MG63 (cell line): ENCODE measurements at regions not wholly inside any gene's neighbourhood (a gene's known extent, or its start where the extent isn't known, plus 50 kb on each side); places are given as distances from the start of the nearest gene placed in this dataset.

Experiments used
- DNase-seq: peaks from one replicate; pipeline ENCODE4 v3.0.0-alpha.2; 2020
- H3K27me3 ChIP-seq: fragments of 250-450 bp; sonication (Bioruptor Pico); 2 replicates; pipeline ENCODE4 v1.5.1; 2020; ENCODE audit warnings: mild to moderate bottlenecking, moderate library complexity
- H3K36me3 ChIP-seq: fragments of 250-450 bp; sonication (Bioruptor Pico); 2 replicates; pipeline ENCODE4 v1.5.1; 2020; ENCODE audit warnings: mild to moderate bottlenecking, moderate library complexity
- H3K4me3 ChIP-seq: fragments of 250-450 bp; sonication (Bioruptor Pico); 2 replicates; pipeline ENCODE4 v1.5.1; 2020; ENCODE audit warnings: mild to moderate bottlenecking, moderate library complexity
- H3K9me3 ChIP-seq: fragments of 250-450 bp; sonication (Bioruptor Pico); 2 replicates; pipeline ENCODE4 v1.5.1; 2020; ENCODE audit warnings: mild to moderate bottlenecking, moderate library complexity

DNA sequence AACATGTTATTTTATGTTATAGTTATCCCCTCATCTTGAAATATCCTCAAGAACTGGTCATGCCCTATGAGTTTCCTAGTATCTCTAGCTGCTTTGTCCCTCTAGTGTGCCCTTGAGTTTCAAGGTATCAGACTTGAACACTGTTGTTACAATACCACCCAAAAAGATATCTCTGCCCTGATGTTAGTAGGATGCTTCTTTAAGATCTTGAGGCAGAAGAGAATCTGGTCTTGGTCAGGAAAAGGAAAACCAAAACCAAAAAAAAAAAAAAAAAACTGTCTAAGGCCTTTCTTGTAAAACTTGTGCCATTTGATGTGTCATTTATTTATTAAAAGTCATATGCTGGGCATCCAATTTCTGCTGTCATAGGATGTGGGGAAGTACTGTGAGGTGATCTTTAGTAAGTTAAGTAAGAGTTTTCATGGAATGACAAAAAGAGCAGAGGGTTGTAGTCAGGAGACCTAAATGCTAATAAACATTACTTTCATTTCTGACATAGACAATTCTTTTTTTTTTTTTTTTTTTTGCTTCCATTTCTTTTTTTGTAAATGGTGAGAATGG is 229.7 kb downstream of the NECTIN3 start:
- H3K4me3 ChIP-seq: no peak overlapping the region
- H3K27me3 ChIP-seq: no peaks in the 10 kb centered on the region
- no peak for DNase-seq
- H3K9me3 ChIP-seq: no peaks in the 10 kb centered on the region
- H3K36me3 ChIP-seq: no peaks in the 10 kb centered on the region

- H3K36me3 ChIP-seq: no peaks in the 10 kb centered on the region
- no peak overlapping the region for H3K4me3 ChIP-seq
- H3K9me3 ChIP-seq: no peaks in the 10 kb centered on the region
- H3K27me3 ChIP-seq: no peaks in the 10 kb centered on the region
- DNase-seq: no peak
Observed at GRCh38 chr3:111302063-111302462, 230.4 kb downstream of the NECTIN3 start.

DNA sequence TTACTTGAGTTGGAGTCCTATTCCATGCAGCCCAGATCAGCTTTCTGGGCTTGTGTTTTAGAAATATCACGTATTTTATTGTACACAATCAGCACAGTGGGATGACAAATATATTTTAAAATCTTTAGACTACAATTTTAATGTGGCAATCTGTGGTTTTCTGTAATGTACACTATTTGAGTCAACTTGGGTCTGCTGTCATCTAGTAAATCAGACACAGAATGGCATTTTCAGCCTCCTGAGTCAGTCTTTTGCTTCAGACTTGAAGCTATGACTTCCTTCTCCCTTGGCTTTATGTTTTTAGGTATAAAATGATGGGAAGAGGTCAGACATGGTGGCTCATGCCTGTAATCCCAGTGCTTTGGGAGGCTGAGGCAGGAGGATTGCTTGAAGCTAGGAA is 232.1 kb downstream of the NECTIN3 start:
- H3K4me3 ChIP-seq: no peak overlapping the region
- no peaks in the 10 kb centered on the region for H3K27me3 ChIP-seq
- H3K36me3 ChIP-seq: no peaks in the 10 kb centered on the region
- DNase-seq: no peak
- H3K9me3 ChIP-seq: no peaks in the 10 kb centered on the region

DNA sequence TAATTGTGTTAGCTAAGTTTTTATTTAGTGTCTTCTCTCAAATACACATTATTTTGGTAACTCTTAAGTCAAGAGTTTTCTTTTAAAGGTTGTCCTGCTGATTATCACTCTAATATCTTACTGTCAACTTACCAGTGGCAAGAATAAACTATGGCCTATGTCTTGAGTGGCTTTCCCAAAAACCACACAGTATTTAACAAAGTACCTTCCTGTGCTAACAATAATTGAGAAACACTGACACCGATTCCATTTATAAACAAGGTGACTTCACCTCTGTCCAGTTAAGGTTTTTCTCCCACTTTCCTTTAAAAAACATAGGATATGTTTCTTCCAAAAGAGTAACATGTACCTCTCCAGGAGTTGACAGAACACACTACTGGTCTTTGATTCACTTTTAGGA is 234.3 kb upstream of the CD96 start:
- DNase-seq: no peak
- H3K27me3 ChIP-seq: no peaks in the 10 kb centered on the region
- H3K4me3 ChIP-seq: no peak overlapping the region
- H3K9me3 ChIP-seq: no peaks in the 10 kb centered on the region
- no peaks in the 10 kb centered on the region for H3K36me3 ChIP-seq

DNA sequence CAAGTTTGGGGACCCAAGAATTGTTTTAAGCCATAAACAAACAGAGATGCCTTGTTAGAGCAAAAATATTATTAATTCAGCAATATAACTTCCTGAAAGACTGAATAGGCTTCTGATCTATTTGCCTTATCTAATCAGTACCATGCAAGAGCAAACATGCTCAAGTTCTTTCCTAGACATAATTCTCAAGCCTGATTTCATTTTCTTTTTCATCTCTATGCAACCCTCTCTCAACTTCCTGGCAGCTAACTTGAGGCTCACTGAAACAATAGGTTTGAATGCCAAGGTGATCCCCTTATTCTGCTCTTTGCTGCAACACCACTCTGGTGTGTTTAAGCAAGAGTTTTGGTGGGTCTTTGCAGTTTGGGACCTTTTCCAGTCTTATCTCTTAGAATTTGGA is 230.9 kb upstream of the CD96 start:
- Histone ChIP-seq H3K4me3 (no peak overlapping the region), H3K9me3 (no peaks in the 10 kb centered on the region), H3K36me3 (no peaks in the 10 kb centered on the region), H3K27me3 (no peaks in the 10 kb centered on the region)
- DNase-seq: no peak

DNA sequence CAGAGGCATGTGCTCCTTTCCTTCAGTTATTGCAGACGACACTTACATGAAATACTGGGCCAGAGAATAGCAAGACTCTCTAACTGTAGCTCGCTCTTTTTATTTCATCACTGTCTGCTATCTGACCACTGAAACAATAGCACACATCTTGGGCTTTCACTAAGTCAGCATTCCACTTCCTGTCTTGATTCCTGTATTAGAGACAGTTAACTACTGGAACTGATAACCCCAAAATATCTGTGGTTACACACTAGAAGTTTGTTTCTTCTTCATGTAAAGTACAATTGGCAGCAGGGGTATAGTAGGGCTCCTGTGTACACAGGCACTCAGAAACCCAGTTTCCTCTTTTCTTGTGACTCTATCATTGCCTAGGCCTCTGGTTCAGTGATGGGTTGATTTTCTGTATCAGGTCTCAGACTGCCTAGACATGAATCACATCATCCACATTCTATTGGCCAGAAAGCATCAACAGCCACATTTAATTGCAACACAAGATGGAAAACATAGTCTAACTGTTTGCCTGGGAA is 230.2 kb upstream of the CD96 start:
- Histone ChIP-seq H3K36me3 (no peaks in the 10 kb centered on the region), H3K27me3 (no peaks in the 10 kb centered on the region), H3K9me3 (no peaks in the 10 kb centered on the region), H3K4me3 (no peak overlapping the region)
- no peak for DNase-seq

DNA sequence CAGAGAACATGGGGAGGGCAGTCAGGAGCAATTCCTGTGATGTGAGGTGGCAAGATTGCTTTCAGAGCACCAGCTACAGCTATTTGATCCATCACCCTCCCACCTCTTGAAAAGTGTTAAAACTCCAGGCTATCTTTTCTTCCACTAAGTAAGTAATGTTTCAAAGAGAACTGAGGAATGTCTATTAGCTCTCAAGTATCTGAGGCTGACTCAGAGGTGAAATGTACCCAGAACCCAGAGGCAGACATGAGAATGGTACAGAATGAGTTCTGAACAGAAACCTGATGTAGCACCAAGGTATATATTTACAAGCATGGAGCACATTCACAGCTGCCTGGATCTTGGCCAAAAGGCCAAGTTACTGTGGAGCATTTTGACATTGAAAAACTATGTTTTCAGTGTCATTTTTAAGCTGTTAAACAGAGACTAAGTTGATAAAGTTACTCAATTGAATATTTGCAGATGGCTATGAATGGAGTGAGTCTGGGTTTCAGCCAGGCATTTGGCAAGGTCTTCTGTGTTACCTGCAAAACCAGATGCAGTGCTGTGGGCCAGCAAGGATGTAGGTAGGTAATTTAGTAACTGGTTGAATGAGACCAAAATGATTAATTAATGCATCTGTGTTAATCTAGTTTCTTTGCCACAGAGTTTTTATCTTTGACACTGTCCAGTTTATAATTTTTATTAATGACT is 227.7 kb upstream of the CD96 start:
- H3K36me3 ChIP-seq: no peaks in the 10 kb centered on the region
- no peak for DNase-seq
- no peak overlapping the region for H3K4me3 ChIP-seq
- H3K9me3 ChIP-seq: no peaks in the 10 kb centered on the region
- no peaks in the 10 kb centered on the region for H3K27me3 ChIP-seq

GRCh38 chr3:111314898-111315297 is 227.1 kb upstream of the CD96 start:
- Histone ChIP-seq H3K36me3 (no peaks in the 10 kb centered on the region), H3K4me3 (no peak overlapping the region), H3K27me3 (no peaks in the 10 kb centered on the region), H3K9me3 (no peaks in the 10 kb centered on the region)
- DNase-seq: no peak

DNA sequence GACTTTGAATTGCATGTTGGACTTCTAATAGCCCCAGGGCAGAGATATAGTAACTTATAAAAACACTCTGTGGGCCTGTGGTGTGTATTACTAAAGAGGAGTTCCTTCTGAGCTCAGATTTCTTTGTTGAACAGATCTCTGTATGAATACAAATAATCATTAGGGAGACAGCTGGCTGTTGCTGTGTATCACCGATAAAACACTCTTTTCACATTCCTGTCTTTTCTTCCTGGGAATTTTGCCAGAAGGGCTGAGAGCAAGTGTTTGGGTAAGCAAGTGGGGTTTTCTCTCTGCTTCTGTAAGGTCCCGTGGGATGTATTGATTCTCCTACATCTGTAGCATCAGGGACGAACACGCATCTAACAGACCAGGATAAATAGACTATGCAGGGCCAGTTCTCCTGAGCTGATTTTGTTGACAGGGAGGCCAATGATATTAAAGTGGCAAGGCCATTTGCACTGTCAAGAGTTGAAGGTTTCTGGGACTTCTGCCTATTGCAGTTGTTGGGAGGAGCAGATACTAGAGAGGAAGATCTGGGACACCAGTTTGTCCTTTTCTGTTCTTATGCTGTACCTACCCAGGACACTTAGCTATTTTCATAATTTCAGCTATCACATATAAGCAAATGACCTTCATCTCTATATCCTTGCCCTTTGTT is 225.9 kb upstream of the CD96 start:
- no peaks in the 10 kb centered on the region for H3K36me3 ChIP-seq
- H3K27me3 ChIP-seq: no peaks in the 10 kb centered on the region
- DNase-seq: no peak
- no peak overlapping the region for H3K4me3 ChIP-seq
- no peaks in the 10 kb centered on the region for H3K9me3 ChIP-seq

DNA sequence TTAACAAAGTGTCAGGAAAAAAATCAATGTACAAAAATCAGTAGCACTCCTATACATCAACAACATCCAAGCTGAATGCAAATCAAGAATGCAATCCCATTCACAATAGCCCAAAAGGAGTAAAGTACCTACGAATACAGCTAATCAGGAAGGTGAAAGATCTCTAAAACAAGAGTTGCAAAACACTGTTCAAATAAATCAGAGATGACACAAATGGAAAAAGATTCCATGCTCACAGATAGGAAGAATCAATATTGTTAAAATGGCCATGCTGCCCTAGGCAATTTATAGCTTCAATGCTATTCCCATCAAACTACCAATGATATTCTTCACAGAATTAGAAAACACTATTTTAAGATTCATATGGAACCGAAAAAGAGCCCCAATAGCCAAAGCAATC is 223.7 kb upstream of the CD96 start:
- Histone ChIP-seq H3K9me3 (no peaks in the 10 kb centered on the region), H3K4me3 (no peak overlapping the region), H3K36me3 (no peaks in the 10 kb centered on the region), H3K27me3 (no peaks in the 10 kb centered on the region)
- DNase-seq: no peak

DNA sequence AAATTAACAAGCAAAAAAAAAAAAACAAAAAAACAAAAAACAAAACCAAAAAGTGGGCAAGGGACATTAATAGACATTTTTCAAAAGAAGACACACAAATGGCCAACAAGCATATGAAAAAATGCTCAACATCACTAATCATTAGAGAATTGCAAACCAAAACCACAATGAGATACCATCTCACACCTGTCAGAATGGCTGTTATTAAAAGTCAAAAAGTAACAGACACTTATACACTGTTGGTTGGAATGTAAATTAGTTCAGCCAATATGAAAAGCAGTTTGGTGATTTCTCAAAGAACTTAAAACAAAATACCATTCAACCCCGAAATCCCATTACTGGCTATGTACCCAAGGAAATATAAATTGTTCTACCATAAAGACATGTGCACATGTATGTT is 222.4 kb upstream of the CD96 start:
- Histone ChIP-seq H3K27me3 (no peaks in the 10 kb centered on the region), H3K36me3 (no peaks in the 10 kb centered on the region), H3K4me3 (no peak overlapping the region), H3K9me3 (no peaks in the 10 kb centered on the region)
- DNase-seq: no peak

DNA sequence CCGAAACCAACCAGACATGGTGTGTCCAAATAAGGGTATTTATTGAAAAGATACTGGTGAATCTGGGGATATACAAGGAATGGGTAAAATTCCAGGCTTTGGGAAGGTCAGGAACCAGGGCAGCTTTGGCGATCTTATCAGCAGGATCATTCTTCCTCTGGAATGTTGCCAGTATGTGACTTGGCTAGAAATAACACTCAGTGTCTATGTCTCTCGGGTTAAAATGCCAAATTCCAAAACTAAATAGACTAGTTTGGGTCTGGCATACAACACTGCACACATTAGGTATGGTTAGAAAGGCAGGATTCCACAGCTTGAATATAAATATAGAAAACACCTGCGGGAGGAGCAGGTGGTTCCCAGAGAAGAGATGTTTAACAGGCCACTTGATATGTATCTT is 220.2 kb upstream of the CD96 start:
- Histone ChIP-seq H3K36me3 (no peaks in the 10 kb centered on the region), H3K9me3 (no peaks in the 10 kb centered on the region), H3K27me3 (no peaks in the 10 kb centered on the region), H3K4me3 (no peak overlapping the region)
- no peak for DNase-seq

DNA sequence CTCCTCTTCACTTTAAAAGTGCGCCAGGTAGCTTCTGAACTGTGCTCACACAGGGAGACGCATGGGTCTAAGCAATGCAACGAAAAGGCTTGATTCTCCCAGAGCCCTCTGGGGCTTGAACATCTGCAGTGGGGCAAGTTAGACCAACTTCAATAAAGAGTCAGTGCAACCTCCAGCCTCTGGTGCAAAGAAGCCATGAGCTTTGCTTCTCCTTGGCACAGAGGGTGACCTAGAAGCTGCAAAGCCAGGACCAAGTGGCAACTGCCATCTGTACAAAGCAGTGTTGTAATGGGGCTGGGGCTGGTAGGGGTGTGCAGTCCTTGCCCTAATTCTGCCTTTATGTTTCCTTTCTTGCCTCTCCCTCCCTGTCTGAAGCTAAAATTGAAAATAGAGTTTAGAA is 219.0 kb upstream of the CD96 start:
- no peaks in the 10 kb centered on the region for H3K36me3 ChIP-seq
- H3K4me3 ChIP-seq: no peak overlapping the region
- H3K27me3 ChIP-seq: no peaks in the 10 kb centered on the region
- no peak for DNase-seq
- no peaks in the 10 kb centered on the region for H3K9me3 ChIP-seq

- no peaks in the 10 kb centered on the region for H3K9me3 ChIP-seq
- H3K27me3 ChIP-seq: no peaks in the 10 kb centered on the region
- no peak for DNase-seq
- H3K4me3 ChIP-seq: no peak overlapping the region
- H3K36me3 ChIP-seq: no peaks in the 10 kb centered on the region
Observed at GRCh38 chr3:111324151-111324550, 217.8 kb upstream of the CD96 start.

DNA sequence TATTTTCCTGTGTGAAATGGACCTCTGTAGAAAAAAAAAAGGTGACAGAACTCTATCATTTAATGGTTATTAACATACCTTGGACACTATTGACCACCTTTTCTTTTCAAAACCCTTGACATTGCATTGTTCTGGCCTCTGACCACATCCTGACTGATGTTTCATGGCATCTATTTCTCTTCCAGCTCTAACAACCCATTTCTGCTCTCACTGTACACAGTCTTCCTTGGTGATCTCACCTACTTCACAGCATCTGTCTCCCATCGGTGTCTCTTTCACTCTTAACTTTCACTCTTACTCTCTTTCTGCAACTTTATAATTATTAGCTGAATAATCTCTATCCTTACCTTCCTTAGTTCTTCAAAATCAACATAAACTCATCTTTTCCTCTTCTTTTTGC is 217.4 kb upstream of the CD96 start:
- Histone ChIP-seq H3K4me3 (no peak overlapping the region), H3K36me3 (no peaks in the 10 kb centered on the region), H3K9me3 (no peaks in the 10 kb centered on the region), H3K27me3 (no peaks in the 10 kb centered on the region)
- DNase-seq: no peak

DNA sequence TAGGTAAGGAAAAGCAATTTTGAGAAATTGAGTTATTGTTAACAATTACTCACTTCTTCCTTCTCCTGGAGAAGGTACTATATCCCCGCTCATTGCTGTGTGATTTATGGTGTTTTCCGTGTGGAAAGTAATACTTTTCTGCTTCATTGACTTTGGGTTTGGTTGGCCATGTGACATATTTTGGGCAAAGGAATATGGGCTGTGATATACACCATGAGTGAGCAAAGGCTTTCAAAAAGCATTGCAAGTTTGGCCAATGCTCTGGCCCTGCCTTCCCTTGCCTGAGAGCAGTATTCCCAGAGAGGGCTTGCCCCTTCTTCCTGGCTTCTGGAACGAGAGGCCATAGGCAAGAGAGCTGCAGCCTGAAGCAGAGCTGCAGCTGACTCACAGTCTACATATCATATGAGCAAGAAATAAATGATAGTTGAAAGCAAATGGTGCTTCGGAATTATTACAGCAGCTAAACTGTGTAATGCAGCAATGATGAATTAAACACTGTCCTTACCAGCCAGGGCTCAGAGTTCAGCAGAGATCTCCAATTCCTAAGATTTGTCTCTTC is 216.8 kb upstream of the CD96 start:
- Histone ChIP-seq H3K4me3 (no peak overlapping the region), H3K36me3 (no peaks in the 10 kb centered on the region), H3K27me3 (no peaks in the 10 kb centered on the region), H3K9me3 (no peaks in the 10 kb centered on the region)
- no peak for DNase-seq

- DNase-seq: no peak
- H3K9me3 ChIP-seq: no peaks in the 10 kb centered on the region
- H3K4me3 ChIP-seq: no peak overlapping the region
- no peaks in the 10 kb centered on the region for H3K27me3 ChIP-seq
- no peaks in the 10 kb centered on the region for H3K36me3 ChIP-seq
Observed at GRCh38 chr3:111326144-111326995, 215.6 kb upstream of the CD96 start.
